ENCODE measurements at regions not wholly inside any gene's neighbourhood (a gene's known extent, or its start where the extent isn't known, plus 50 kb on each side); places are given as distances from the start of the nearest gene placed in this dataset.

DNA sequence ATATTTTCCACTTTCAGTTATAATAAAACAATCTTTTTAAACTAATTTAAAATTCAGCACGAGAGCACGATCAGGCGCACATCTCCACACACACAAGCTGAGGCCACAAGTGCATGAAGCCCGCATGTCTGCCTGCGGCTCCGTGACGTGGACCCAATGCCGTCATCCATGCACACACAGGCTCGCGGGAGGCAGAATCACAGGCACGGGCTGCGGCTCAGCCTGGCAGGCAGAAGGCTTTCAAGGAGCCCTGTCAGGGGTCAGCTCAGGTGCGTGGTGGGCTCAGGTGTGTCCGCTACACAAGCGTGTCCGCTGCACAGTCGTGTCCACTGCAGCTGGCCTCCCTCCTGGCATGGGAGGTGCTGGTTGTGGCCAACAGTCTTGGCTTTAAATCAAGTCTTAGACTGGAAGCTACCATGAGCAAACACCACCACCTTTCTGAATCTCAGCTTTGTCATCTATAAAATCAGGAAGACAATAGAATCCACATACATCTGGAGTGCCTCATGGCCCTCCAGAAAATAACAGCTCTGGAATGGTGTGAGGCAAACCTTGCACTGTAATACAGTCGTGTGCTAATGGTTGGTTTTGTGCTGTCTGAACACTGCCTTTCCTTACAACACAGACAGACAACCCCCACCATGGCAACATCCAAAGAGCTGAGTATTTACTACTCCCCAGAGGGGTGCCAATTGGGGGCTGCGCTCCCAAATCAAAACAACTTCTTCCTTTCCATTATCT lies 210.1 kb downstream of the NDUFA10 start:
- Mint-ChIP-seq H3K27me3 (peaks cover 0 to 12% (median 4%) of the 10 kb centered on the region in 3 donors), H3K9me3 (peaks cover 0 to 2% (median 0%) of the 10 kb centered on the region in 7 donors), H3K27ac (no peak overlapping the region), H3K4me1 (no peaks in the 10 kb centered on the region), H3K36me3 (no peaks in the 10 kb centered on the region), H3K4me3 (no peak overlapping the region)
- ATAC-seq (ENCODE audit: low read depth in 2 of 2) (no peak), DNase-seq (no peak)

DNA sequence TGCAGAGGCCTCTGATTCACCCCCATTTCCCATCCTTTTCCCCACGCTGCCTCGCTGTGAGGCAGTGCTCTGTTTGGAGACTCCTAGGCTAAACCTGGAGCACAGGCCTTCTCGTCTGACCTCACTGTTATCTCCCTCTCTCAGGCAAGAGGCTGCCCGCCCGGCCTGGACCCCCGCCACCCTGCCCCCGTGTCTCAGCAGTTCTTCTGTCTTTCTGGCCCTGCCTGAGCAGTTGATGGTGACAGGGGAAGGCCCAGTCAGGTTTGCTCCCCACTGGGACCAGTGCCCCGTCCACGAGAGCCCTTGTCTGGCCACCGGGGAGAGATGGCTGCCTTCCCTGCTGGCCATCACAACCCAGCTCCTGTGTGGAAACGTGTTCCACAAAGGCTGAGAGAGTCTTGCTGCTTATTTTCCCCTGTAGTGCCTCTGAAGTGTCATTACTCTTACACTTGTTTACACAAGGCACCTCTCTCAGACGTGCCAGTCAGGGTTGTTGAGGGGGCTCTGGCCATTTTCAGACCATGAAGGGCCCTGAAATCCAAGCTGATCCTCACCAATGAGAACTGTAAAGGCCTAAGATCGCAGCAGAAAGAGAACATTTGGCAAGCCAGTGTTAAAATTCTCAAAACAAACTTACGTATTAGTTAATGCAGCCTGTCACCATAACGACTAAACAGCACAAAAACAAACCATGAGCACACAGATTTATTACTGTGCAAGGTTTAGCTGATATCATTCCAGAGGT lies 210.9 kb downstream of the NDUFA10 start:
- Mint-ChIP-seq H3K27ac (no peak overlapping the region), H3K27me3 (peaks cover 0 to 12% (median 4%) of the 10 kb centered on the region in 3 donors), H3K4me1 (no peaks in the 10 kb centered on the region), H3K4me3 (no peak overlapping the region), H3K9me3 (peaks cover 0 to 2% (median 0%) of the 10 kb centered on the region in 7 donors), H3K36me3 (no peaks in the 10 kb centered on the region)
- no peak for ATAC-seq (ENCODE audit: low read depth in 2 of 2)
- no peak for DNase-seq

DNA sequence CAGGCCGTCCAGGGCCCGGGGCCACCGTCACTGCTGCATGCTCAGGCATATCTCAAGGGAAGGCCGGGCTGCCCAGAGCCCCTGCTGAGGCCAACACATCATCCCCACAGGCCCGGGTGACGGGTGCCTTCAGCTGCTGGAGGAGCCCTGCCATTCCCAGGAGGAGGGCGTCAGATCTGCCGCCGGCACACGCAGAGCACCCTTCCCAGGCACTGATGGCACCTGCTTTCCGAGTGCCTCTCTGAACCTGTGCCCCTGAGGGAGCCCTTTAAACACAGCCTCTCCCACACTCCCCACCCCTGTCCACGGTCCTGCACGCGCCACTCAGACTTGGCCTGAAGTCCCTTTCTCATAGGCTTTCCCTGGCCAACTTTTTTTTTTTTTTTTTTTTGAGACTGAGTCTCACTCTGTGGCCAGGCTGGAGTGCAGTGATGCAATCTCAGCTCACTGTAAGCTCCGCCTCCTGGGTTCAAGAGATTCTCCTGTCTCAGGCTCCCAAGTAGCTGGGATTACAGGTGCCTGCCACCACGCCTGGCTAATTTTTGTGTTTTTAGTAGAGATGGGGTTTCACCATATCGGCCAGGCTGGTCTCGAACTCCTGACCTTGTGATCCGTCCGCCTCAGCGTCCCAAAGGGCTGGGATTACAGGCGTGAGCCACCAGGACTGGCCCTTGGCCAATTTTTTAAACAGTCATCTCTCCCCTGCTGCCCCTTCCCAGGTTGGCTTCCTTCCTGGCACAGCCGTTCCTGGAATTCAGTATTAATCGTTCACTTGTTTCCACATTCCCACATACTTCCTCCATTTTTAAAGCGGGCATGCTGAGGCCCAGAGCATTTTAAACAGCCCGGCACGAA lies 211.7 kb downstream of the NDUFA10 start:
- Mint-ChIP-seq H3K9me3 (peaks cover 0 to 2% (median 0%) of the 10 kb centered on the region in 7 donors), H3K4me1 (no peaks in the 10 kb centered on the region), H3K27ac (no peak overlapping the region), H3K27me3 (peaks cover 0 to 4% (median 4%) of the 10 kb centered on the region in 3 donors), H3K4me3 (no peak overlapping the region), H3K36me3 (no peaks in the 10 kb centered on the region)
- DNase-seq (no peak), ATAC-seq (ENCODE audit: low read depth in 2 of 2) (no peak)

DNA sequence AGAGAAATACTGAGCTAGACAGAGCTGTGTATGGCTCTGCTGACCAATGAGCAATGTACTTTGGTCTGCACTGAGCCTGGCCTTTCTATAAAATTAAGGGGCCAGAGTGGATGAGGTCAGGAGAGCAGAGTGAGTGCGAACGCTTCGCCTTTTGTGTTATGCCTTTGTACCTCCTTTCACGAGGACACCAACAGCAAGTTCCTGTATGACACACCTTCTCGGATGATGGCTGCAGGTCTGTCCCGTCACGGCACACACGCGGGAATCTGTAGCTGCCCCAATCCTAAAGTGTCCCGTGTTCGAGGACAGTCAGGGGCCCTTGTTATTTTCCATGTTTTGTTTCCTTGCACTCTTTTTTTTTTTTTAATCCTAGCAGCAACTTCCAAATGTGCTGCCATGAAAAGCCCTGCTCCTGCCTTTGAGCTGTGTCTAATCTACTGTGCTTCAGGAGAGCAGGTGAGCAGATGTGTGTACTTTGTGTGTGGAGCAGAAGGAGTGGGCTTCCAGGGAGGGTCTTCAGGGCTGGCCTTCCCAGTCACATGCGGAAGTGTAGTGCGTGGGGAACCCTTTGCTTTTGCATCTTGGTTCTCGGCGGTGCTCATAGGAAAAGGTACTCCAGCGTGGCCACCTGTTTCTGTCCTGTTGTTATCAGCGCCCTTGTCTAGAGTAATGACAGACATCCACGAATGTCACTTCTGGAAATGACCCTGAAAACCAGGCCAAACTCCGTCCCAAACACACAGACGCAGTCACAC lies 213.2 kb downstream of the NDUFA10 start:
- no peak for DNase-seq

DNA sequence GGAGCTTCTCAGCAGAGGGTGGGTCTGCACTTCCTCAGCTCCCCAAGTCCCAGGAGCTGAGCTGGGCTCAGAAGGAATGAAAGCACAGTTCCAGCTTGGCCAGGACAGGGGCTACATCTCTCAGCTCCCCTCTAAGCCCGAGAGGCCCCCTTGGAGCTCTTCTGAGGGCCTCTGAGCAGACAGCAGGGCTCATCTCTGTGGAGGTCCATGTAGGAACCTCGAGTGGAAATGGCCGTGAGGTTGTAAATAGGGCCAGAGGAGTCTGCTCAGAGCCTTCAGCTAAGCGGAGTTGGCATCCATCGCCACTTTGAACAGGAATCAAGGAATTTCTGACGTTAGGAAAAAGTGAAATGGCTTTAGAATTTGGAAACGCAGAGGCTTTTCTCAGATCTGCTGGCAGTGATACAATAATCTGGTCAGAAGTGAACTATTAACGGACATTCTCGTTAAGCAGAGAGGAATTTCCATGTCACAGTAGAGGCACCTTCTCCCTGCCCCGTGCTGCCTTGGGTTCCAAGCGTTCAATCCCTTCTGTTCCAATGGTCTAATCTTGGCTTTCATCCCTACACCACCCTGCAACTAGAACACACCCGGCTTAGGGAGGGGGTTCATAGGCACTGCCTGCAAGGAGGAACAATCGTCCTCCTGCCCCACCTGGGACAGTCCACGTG lies 213.9 kb downstream of the NDUFA10 start:
- Mint-ChIP-seq H3K36me3 (no peaks in the 10 kb centered on the region), H3K4me3 (no peak overlapping the region), H3K4me1 (no peaks in the 10 kb centered on the region), H3K27ac (peak overlapping the region in 1 of 6 donors; percentile 7), H3K9me3 (peaks cover 0 to 2% (median 0%) of the 10 kb centered on the region in 7 donors), H3K27me3 (peaks cover 0 to 9% (median 0%) of the 10 kb centered on the region in 3 donors)
- no peak for ATAC-seq (ENCODE audit: low read depth in 2 of 2)
- DNase-seq = no peak

More for the DNA sequence above, 213.2 kb downstream of the NDUFA10 start:
- Mint-ChIP-seq H3K4me3 (no peak overlapping the region), H3K9me3 (peaks cover 0 to 2% (median 0%) of the 10 kb centered on the region in 7 donors), H3K4me1 (no peaks in the 10 kb centered on the region), H3K27me3 (peaks cover 0 to 9% (median 0%) of the 10 kb centered on the region in 3 donors), H3K36me3 (no peaks in the 10 kb centered on the region), H3K27ac (no peak overlapping the region)
- no peak for ATAC-seq (ENCODE audit: low read depth in 2 of 2)

DNA sequence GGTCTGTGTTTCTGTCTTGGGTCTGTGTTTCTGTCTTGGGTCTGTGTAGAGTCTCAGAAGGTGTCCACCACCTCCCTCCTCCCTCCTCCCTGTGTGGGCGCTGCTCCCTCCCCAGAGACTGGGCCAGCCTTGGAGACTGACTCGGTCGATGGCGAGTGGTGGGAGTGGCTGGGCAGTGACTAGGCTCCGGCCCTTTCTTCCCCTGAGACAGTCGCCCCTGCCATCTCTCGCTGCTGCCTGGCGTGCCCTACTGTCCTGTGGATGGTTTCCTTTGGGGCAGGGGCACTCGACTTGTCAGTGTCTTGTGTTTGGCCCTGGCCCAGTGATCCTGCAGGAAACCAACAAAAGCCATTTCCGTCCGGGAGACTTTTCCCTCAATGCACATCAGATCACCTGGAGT lies 215.8 kb downstream of the NDUFA10 start:
- H3K36me3 Mint-ChIP-seq = no peaks in the 10 kb centered on the region
- no peak for DNase-seq
- H3K9me3 Mint-ChIP-seq = no peaks in the 10 kb centered on the region
- no peak for ATAC-seq (ENCODE audit: low read depth in 2 of 2)
- no peak overlapping the region for H3K4me3 Mint-ChIP-seq
- no peak overlapping the region for H3K27ac Mint-ChIP-seq
- H3K4me1 Mint-ChIP-seq = no peaks in the 10 kb centered on the region
- H3K27me3 Mint-ChIP-seq = peaks cover 0 to 9% (median 0%) of the 10 kb centered on the region in 3 donors

DNA sequence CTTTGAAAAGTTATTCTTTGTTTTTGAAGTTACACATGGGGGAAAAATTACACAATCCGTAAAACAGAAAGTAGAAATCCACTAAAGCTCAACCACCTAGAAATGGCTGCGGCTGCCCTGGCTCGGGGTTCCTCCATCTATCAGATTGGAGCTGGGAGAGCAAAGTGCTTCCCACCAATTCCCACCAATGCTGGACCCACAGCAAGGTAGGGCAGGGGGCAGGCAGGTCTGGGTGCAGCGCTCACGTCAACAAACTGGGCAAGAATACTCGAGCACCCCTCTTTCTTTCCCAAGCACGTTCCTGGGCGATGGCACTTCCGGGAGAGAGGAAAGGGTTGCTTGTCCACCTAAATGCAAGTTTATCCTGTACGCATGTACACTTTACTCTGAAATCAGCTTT lies 217.6 kb downstream of the NDUFA10 start:
- peaks cover 0 to 9% (median 0%) of the 10 kb centered on the region in 3 donors for H3K27me3 Mint-ChIP-seq
- no peak overlapping the region for H3K4me3 Mint-ChIP-seq
- ATAC-seq (ENCODE audit: low read depth in 2 of 2) (no peak), DNase-seq (no peak)
- H3K36me3 Mint-ChIP-seq = no peaks in the 10 kb centered on the region
- no peaks in the 10 kb centered on the region for H3K9me3 Mint-ChIP-seq
- no peak overlapping the region for H3K27ac Mint-ChIP-seq
- H3K4me1 Mint-ChIP-seq = no peaks in the 10 kb centered on the region

DNA sequence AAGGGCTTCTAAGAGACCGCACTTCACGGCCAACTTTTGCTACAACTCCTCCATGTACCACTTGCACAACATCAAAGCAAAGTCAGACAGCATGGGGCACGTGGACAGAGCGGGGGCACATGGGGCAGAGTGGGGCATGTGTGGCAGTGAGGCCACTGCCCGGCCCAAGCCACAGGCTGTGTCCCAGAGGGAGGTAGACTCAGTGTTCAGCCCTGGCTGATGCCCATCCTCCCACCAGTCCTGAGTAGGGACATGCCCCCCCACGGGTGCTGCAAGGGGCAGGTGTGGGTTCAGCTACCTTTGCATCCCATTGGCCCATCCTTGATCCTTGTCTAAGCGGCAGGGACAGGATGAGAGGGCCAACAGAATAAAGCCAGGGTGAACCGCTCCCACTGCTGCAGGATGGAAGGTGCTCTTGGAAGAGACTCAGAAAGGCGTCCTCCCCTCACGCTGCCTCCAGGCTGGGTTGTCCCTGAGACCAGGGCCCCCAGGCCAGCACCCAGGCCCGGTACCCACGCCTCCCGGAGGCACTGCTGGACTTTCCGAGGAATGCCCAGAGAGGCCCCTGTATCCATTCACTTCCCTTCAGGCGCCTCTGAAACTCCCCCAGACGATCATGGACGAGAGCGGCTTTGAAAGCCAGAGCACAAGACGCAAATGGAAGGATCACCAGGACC lies 218.2 kb downstream of the NDUFA10 start:
- Mint-ChIP-seq H3K36me3 (no peaks in the 10 kb centered on the region), H3K27ac (no peak overlapping the region), H3K9me3 (no peaks in the 10 kb centered on the region), H3K4me1 (no peaks in the 10 kb centered on the region), H3K4me3 (no peak overlapping the region), H3K27me3 (peaks cover 4 to 9% (median 4%) of the 10 kb centered on the region in 3 donors)
- no peak for ATAC-seq (ENCODE audit: low read depth in 2 of 2)
- DNase-seq = no peak

DNA sequence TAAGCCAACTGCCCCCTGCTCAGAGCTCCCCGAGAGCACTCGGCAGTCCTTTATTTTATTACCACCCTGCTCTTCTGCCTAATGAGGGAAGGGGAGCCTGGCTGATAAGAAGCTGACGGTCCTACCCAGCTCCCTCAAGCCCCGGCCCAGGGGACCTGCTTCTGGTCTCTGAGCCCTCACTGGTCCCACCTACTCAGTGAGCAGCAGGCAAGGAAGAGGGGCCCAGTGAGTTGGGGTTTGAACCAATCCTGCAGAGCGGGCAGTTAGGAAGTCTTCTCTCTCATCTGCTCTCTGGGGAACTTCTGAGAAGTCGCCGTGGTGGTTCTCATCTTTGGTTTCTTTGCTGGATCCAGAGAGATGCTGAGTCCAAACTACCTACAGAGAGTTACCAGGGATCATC lies 218.9 kb downstream of the NDUFA10 start:
- no peak overlapping the region for H3K4me3 Mint-ChIP-seq
- no peaks in the 10 kb centered on the region for H3K36me3 Mint-ChIP-seq
- ATAC-seq (ENCODE audit: low read depth in 2 of 2) = no peak
- DNase-seq = no peak
- H3K27me3 Mint-ChIP-seq = peaks cover 6 to 10% (median 9%) of the 10 kb centered on the region in 3 donors
- H3K9me3 Mint-ChIP-seq = peaks cover 0 to 6% (median 0%) of the 10 kb centered on the region in 7 donors
- H3K4me1 Mint-ChIP-seq = no peaks in the 10 kb centered on the region
- H3K27ac Mint-ChIP-seq = no peak overlapping the region

DNA sequence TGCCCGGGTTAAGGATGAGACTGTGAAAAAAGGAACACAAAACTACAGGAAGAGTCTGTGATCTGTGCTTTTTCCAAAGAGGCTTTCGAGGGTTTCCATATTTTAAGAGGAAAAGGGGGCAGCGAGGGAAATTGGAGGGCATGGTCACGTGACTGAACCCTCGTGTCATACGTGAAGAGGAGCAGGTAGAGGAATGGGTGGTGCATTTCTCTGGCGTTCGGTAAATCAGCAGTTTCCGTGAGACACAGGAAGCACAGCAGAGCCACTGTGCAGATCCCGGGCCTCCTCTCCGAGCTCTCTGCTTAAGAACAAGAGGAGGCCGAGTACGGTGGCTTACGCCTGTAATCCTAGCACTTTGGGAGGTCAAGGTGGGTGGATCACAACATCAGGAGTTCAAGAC lies 219.7 kb downstream of the NDUFA10 start:
- no peaks in the 10 kb centered on the region for H3K4me1 Mint-ChIP-seq
- peak overlapping the region in 1 of 8 donors; percentile 5 for H3K4me3 Mint-ChIP-seq
- no peaks in the 10 kb centered on the region for H3K36me3 Mint-ChIP-seq
- peak overlapping the region in 2 of 6 donors; percentile 28 to 30 for H3K27ac Mint-ChIP-seq
- DNase-seq (no peak), ATAC-seq (ENCODE audit: low read depth in 2 of 2) (no peak)
- H3K9me3 Mint-ChIP-seq = peaks cover 0 to 14% (median 4%) of the 10 kb centered on the region in 7 donors
- H3K27me3 Mint-ChIP-seq = peaks cover 6 to 11% (median 6%) of the 10 kb centered on the region in 3 donors

DNA sequence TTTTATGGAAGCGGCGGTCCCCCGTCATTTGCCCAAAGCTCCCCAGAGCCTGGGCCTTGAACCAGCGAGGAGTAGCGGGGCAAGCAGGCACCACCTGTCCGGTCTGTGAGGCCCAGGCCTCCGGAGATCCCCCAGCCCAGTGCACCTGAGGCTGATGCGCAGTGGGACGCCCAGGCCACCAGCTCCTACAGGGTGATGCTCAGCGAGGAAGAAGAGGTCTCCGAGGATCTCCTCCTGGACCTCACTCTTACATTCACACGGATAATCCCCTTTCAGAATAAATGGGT lies 220.2 kb downstream of the NDUFA10 start:
- Mint-ChIP-seq H3K36me3 (no peaks in the 10 kb centered on the region), H3K27ac (no peak overlapping the region), H3K4me1 (no peaks in the 10 kb centered on the region), H3K9me3 (peaks cover 0 to 18% (median 4%) of the 10 kb centered on the region in 7 donors), H3K27me3 (peaks cover 5 to 11% (median 6%) of the 10 kb centered on the region in 3 donors), H3K4me3 (no peak overlapping the region)
- DNase-seq (no peak), ATAC-seq (ENCODE audit: low read depth in 2 of 2) (no peak)
